H9 (cell line): ENCODE measurements at regions not wholly inside any gene's neighbourhood (a gene's known extent, or its start where the extent isn't known, plus 50 kb on each side); places are given as distances from the start of the nearest gene placed in this dataset.

ENCODE experiments used
- DNase-seq: peaks from one replicate; pipeline ENCODE4 v3.0.0-alpha.2; 2017
- H2AFZ ChIP-seq: one replicate; pipeline ENCODE4 v1.6.1; 2013; ENCODE audit warnings: mild to moderate bottlenecking, low read length, control low read depth, moderate library complexity
- H2AK5ac ChIP-seq: 2 replicates; pipeline ENCODE4 v1.6.1; 2013; ENCODE audit warnings: low read length, control low read depth, mixed read lengths; ENCODE audit not compliant: insufficient read length
- H2BK120ac ChIP-seq: one replicate; pipeline ENCODE4 v1.6.1; 2013; ENCODE audit warnings: low read depth, mild to moderate bottlenecking, low read length, control low read depth, inconsistent platforms; ENCODE audit not compliant: poor library complexity, severe bottlenecking
- H2BK12ac ChIP-seq: 2 replicates; pipeline ENCODE4 v1.6.1; 2013; ENCODE audit warnings: low read length, control low read depth, mixed read lengths, low read depth; ENCODE audit not compliant: insufficient read length
- H2BK15ac ChIP-seq: 2 replicates; pipeline ENCODE4 v1.6.1; 2013; ENCODE audit warnings: low read depth, low read length, control low read depth
- H2BK20ac ChIP-seq: one replicate; pipeline ENCODE4 v1.6.1; 2013; ENCODE audit warnings: low read depth, mild to moderate bottlenecking, low read length, control low read depth, inconsistent platforms; ENCODE audit not compliant: poor library complexity, severe bottlenecking
- H2BK5ac ChIP-seq: 2 replicates; pipeline ENCODE4 v1.6.1; 2013; ENCODE audit warnings: low read length, control low read depth, mixed read lengths; ENCODE audit not compliant: insufficient read length
- H3K14ac ChIP-seq: 2 replicates; pipeline ENCODE4 v1.6.1; 2013; ENCODE audit warnings: low read length, control low read depth; ENCODE audit not compliant: insufficient read depth
- H3K18ac ChIP-seq: 2 replicates; pipeline ENCODE4 v1.6.1; 2013; ENCODE audit warnings: low read depth, mild to moderate bottlenecking, mixed read lengths, low read length, control low read depth; ENCODE audit not compliant: insufficient read length
- H3K23ac ChIP-seq: 2 replicates; pipeline ENCODE4 v1.6.1; 2013; ENCODE audit warnings: low read length, control low read depth, mixed read lengths, low read depth; ENCODE audit not compliant: insufficient read length
- H3K23me2 ChIP-seq: 2 replicates; pipeline ENCODE4 v1.6.1; 2013; ENCODE audit warnings: low read depth, mild to moderate bottlenecking, mixed read lengths, low read length, control low read depth; ENCODE audit not compliant: insufficient read length, poor library complexity, severe bottlenecking
- H3K27ac ChIP-seq: 2 replicates; pipeline ENCODE4 v1.5.1; 2013; ENCODE audit warnings: low read length, control low read depth, mixed read lengths, low read depth; ENCODE audit not compliant: insufficient read length
- H3K27me3 ChIP-seq: 2 replicates; pipeline ENCODE4 v1.6.1; 2013; ENCODE audit warnings: low read length, control low read depth, inconsistent platforms; ENCODE audit not compliant: insufficient read depth
- H3K4ac ChIP-seq: 2 replicates; pipeline ENCODE4 v1.6.1; 2013; ENCODE audit warnings: low read depth, mild to moderate bottlenecking, control low read depth, inconsistent platforms, low read length, moderate library complexity
- H3K4me1 ChIP-seq: 2 replicates; pipeline ENCODE4 v1.6.1; 2013; ENCODE audit warnings: low read length, control low read depth, inconsistent platforms; ENCODE audit not compliant: insufficient read depth
- H3K4me2 ChIP-seq: 2 replicates; pipeline ENCODE4 v1.6.1; 2013; ENCODE audit warnings: low read length, control low read depth, mixed read lengths; ENCODE audit not compliant: insufficient read length, insufficient read depth
- H3K56ac ChIP-seq: 2 replicates; pipeline ENCODE4 v1.6.1; 2013; ENCODE audit warnings: low read depth, mild to moderate bottlenecking, mixed read lengths, low read length, control low read depth; ENCODE audit not compliant: insufficient read length
- H3K79me1 ChIP-seq: 2 replicates; pipeline ENCODE4 v1.6.1; 2013; ENCODE audit warnings: low read depth, mild to moderate bottlenecking, moderate library complexity, low read length, control low read depth, inconsistent platforms; ENCODE audit not compliant: insufficient read depth, poor library complexity, severe bottlenecking
- H3K79me2 ChIP-seq: 2 replicates; pipeline ENCODE4 v1.6.1; 2013; ENCODE audit warnings: low read length, control low read depth, inconsistent platforms; ENCODE audit not compliant: insufficient read depth
- H3K9ac ChIP-seq: 2 replicates; pipeline ENCODE4 v1.6.1; 2013; ENCODE audit warnings: low read length, control low read depth, mixed read lengths; ENCODE audit not compliant: insufficient read length; ENCODE audit errors: extremely low read depth
- H3K9me3 ChIP-seq: one replicate; pipeline ENCODE4 v1.6.1; 2013; ENCODE audit warnings: low read depth, low read length, inconsistent platforms; ENCODE audit not compliant: control insufficient read depth
- H3T11ph ChIP-seq: one replicate; pipeline ENCODE4 v1.6.1; 2013; ENCODE audit warnings: mild to moderate bottlenecking, low read length, control low read depth, inconsistent platforms
- H4K20me1 ChIP-seq: one replicate; pipeline ENCODE4 v1.6.1; 2013; ENCODE audit not compliant: control insufficient read depth, insufficient read length, insufficient read depth
- H4K5ac ChIP-seq: 2 replicates; pipeline ENCODE4 v1.6.1; 2013; ENCODE audit warnings: low read depth, mild to moderate bottlenecking, mixed read lengths, low read length, control low read depth; ENCODE audit not compliant: insufficient read length
- H4K8ac ChIP-seq: replicated peaks from 2 replicates; pipeline ENCODE4 v1.6.1; 2013; ENCODE audit warnings: low read length, control low read depth, mixed read lengths, low read depth; ENCODE audit not compliant: insufficient read length
- H4K91ac ChIP-seq: 2 replicates; pipeline ENCODE4 v1.6.1; 2013; ENCODE audit warnings: low read depth, mild to moderate bottlenecking, moderate library complexity, mixed read lengths, low read length, control low read depth; ENCODE audit not compliant: insufficient read length
- H3K27ac Mint-ChIP-seq, 3 experiments: 2 replicates in 2 of 3; 3 replicates in 1 of 3; pipeline ENCODE4 v1.8.0; 2020 to 2021; ENCODE audit warnings: mixed read lengths in 3 of 3, mild to moderate bottlenecking in 1 of 3, moderate library complexity in 1 of 3
- H3K27me3 Mint-ChIP-seq: 2 replicates; pipeline ENCODE4 v1.8.0; 2021; ENCODE audit warnings: low read depth, mild to moderate bottlenecking, moderate library complexity, mixed read lengths
- H3K36me3 Mint-ChIP-seq, 3 experiments: 2 replicates in 2 of 3; 3 replicates in 1 of 3; pipeline ENCODE4 v1.8.0; 2020 to 2021; ENCODE audit warnings: low read depth in 3 of 3, mixed read lengths in 3 of 3; ENCODE audit not compliant: insufficient read depth in 1 of 3
- H3K4me1 Mint-ChIP-seq, 2 experiments: 2 replicates each; pipeline ENCODE4 v1.8.0; 2020; ENCODE audit warnings: mixed read lengths in 2 of 2
- H3K4me3 Mint-ChIP-seq, 2 experiments: 2 replicates in 1 of 2; 3 replicates in 1 of 2; pipeline ENCODE4 v1.8.0; 2020 to 2021; ENCODE audit warnings: mild to moderate bottlenecking in 2 of 2, mixed read lengths in 2 of 2, moderate library complexity in 1 of 2
- H3K9me3 Mint-ChIP-seq, 2 experiments: 2 replicates in 1 of 2; 3 replicates in 1 of 2; pipeline ENCODE4 v1.8.0; 2020; ENCODE audit warnings: mild to moderate bottlenecking in 2 of 2, mixed read lengths in 2 of 2, moderate library complexity in 1 of 2
- CTCF ChIP-seq: fragments of 200-600 bp; sonication (generic); conservative IDR thresholded peaks from 3 replicates; pipeline ENCODE4 v1.8.0; 2021; ENCODE audit warnings: antibody characterized with exemption, mild to moderate bottlenecking

- Histone ChIP-seq H2AK5ac (no peak overlapping the region), H2BK12ac (no peak overlapping the region), H3K23me2 (no peaks in the 10 kb centered on the region), H2BK20ac (no peak overlapping the region), H3K9ac (no peak overlapping the region), H3K79me2 (no peaks in the 10 kb centered on the region), H2AFZ (no peak overlapping the region), H3K23ac (no peak overlapping the region), H3K4me1 (no peaks in the 10 kb centered on the region), H4K20me1 (no peaks in the 10 kb centered on the region), H3K9me3 (no peaks in the 10 kb centered on the region), H3K4ac (no peak overlapping the region), H3K56ac (no peak overlapping the region), H3K14ac (no peak overlapping the region), H3K79me1 (no peaks in the 10 kb centered on the region), H4K5ac (no peak overlapping the region), H2BK15ac (no peak overlapping the region), H3K27ac (no peak overlapping the region), H3T11ph (no peak overlapping the region), H3K18ac (no peak overlapping the region), H2BK120ac (no peak overlapping the region), H3K4me2 (no peak overlapping the region), H4K91ac (no peak overlapping the region), H4K8ac (no peak overlapping the region), H3K27me3 (no peaks in the 10 kb centered on the region), H2BK5ac (no peak overlapping the region)
- TF ChIP-seq CTCF: no peak
- DNase-seq: no peak
- Mint-ChIP-seq H3K4me3 (no peak overlapping the region), H3K27me3 (no peaks in the 10 kb centered on the region), H3K27ac (no peak overlapping the region), H3K36me3 (no peaks in the 10 kb centered on the region), H3K4me1 (peaks cover 3% of the 10 kb centered on the region in 2 experiments; a peak in 3 of 4 replicates), H3K9me3 (no peaks in the 10 kb centered on the region)
Observed at GRCh38 chr3:94896994-94897393, 834.1 kb downstream of the NSUN3 start.
